ENCODE measurements at regions not wholly inside any gene's neighbourhood (a gene's known extent, or its start where the extent isn't known, plus 50 kb on each side); places are given as distances from the start of the nearest gene placed in this dataset.

- no peaks in the 10 kb centered on the region for H3K4me1 ChIP-seq (ENCODE audit: control insufficient read depth, insufficient read depth, low read length)
- no peaks in the 10 kb centered on the region for H3K27me3 ChIP-seq (ENCODE audit: control insufficient read depth, insufficient read depth, low read length)
- H3K9me3 ChIP-seq (ENCODE audit: control insufficient read depth, low read length): no peaks in the 10 kb centered on the region
These were observed 552.2 kb upstream of the FZD8 start for GRCh38 chr10:36194276-36194675.

DNA sequence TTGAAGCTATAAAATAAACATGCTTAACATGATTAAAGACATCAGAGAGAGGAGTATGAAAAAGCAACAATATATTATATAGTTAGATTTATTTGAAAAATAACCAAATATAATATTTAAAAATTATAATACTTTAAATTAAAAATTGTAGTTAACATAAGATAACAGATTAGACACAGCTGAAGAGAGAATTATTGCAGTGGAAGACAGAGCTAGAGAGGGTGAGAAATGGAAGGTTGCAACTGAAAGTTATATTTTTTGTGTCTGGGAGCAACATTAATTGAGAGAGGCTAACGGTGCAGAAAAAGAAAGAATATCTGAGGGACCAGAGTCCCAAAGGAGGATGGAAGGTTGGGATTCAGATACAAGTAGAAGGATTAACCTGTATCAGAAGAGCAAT, 548.9 kb upstream of the FZD8 start:
- Histone ChIP-seq H3K27me3 (ENCODE audit: control insufficient read depth, insufficient read depth, low read length) (no peaks in the 10 kb centered on the region), H3K36me3 (ENCODE audit: control insufficient read depth, insufficient read depth, low read length) (no peaks in the 10 kb centered on the region), H3K9me3 (ENCODE audit: control insufficient read depth, low read length) (no peaks in the 10 kb centered on the region), H3K9ac (ENCODE audit: low read length) (no peak overlapping the region), H3K4me3 (ENCODE audit: low read length) (no peak overlapping the region), H3K4me1 (ENCODE audit: control insufficient read depth, insufficient read depth, low read length) (no peaks in the 10 kb centered on the region)

More at GRCh38 chr10:36194276-36194675, 552.2 kb upstream of the FZD8 start:
- H3K36me3 ChIP-seq (ENCODE audit: control insufficient read depth, insufficient read depth, low read length): no peaks in the 10 kb centered on the region
- no peak overlapping the region for H3K9ac ChIP-seq (ENCODE audit: low read length)
- no peak overlapping the region for H3K4me3 ChIP-seq (ENCODE audit: low read length)

GRCh38 chr10:36188461-36188860, 546.4 kb upstream of the FZD8 start:
- Histone ChIP-seq H3K9me3 (ENCODE audit: control insufficient read depth, low read length) (no peaks in the 10 kb centered on the region), H3K4me3 (ENCODE audit: low read length) (no peak overlapping the region), H3K27me3 (ENCODE audit: control insufficient read depth, insufficient read depth, low read length) (no peaks in the 10 kb centered on the region), H3K36me3 (ENCODE audit: control insufficient read depth, insufficient read depth, low read length) (no peaks in the 10 kb centered on the region), H3K4me1 (ENCODE audit: control insufficient read depth, insufficient read depth, low read length) (no peaks in the 10 kb centered on the region), H3K9ac (ENCODE audit: low read length) (no peak overlapping the region)

GRCh38 chr10:36188080-36188453, 546.0 kb upstream of the FZD8 start:
- H3K9me3 ChIP-seq (ENCODE audit: control insufficient read depth, low read length): no peaks in the 10 kb centered on the region
- no peak overlapping the region for H3K4me3 ChIP-seq (ENCODE audit: low read length)
- no peaks in the 10 kb centered on the region for H3K27me3 ChIP-seq (ENCODE audit: control insufficient read depth, insufficient read depth, low read length)
- H3K4me1 ChIP-seq (ENCODE audit: control insufficient read depth, insufficient read depth, low read length): no peaks in the 10 kb centered on the region
- no peak overlapping the region for H3K9ac ChIP-seq (ENCODE audit: low read length)
- H3K36me3 ChIP-seq (ENCODE audit: control insufficient read depth, insufficient read depth, low read length): no peaks in the 10 kb centered on the region

- no peaks in the 10 kb centered on the region for H3K4me1 ChIP-seq (ENCODE audit: control insufficient read depth, insufficient read depth, low read length)
- H3K9me3 ChIP-seq (ENCODE audit: control insufficient read depth, low read length): no peaks in the 10 kb centered on the region
- no peaks in the 10 kb centered on the region for H3K27me3 ChIP-seq (ENCODE audit: control insufficient read depth, insufficient read depth, low read length)
- H3K9ac ChIP-seq (ENCODE audit: low read length): no peak overlapping the region
- H3K36me3 ChIP-seq (ENCODE audit: control insufficient read depth, insufficient read depth, low read length): no peaks in the 10 kb centered on the region
- H3K4me3 ChIP-seq (ENCODE audit: low read length): no peak overlapping the region
These were observed 545.4 kb upstream of the FZD8 start for GRCh38 chr10:36187380-36188079.

- Histone ChIP-seq H3K4me1 (ENCODE audit: control insufficient read depth, insufficient read depth, low read length) (no peaks in the 10 kb centered on the region), H3K27me3 (ENCODE audit: control insufficient read depth, insufficient read depth, low read length) (no peaks in the 10 kb centered on the region), H3K9ac (ENCODE audit: low read length) (no peak overlapping the region), H3K9me3 (ENCODE audit: control insufficient read depth, low read length) (no peaks in the 10 kb centered on the region), H3K4me3 (ENCODE audit: low read length) (no peak overlapping the region), H3K36me3 (ENCODE audit: control insufficient read depth, insufficient read depth, low read length) (no peaks in the 10 kb centered on the region)
These were observed 543.0 kb upstream of the FZD8 start for GRCh38 chr10:36185097-36185496.

GRCh38 chr10:36183726-36184125, 541.6 kb upstream of the FZD8 start:
- H3K36me3 ChIP-seq (ENCODE audit: control insufficient read depth, insufficient read depth, low read length): no peaks in the 10 kb centered on the region
- no peak overlapping the region for H3K9ac ChIP-seq (ENCODE audit: low read length)
- no peaks in the 10 kb centered on the region for H3K9me3 ChIP-seq (ENCODE audit: control insufficient read depth, low read length)
- no peaks in the 10 kb centered on the region for H3K4me1 ChIP-seq (ENCODE audit: control insufficient read depth, insufficient read depth, low read length)
- no peak overlapping the region for H3K4me3 ChIP-seq (ENCODE audit: low read length)
- H3K27me3 ChIP-seq (ENCODE audit: control insufficient read depth, insufficient read depth, low read length): no peaks in the 10 kb centered on the region

GRCh38 chr10:36183056-36183455, 541.0 kb upstream of the FZD8 start:
- Histone ChIP-seq H3K27me3 (ENCODE audit: control insufficient read depth, insufficient read depth, low read length) (no peaks in the 10 kb centered on the region), H3K9ac (ENCODE audit: low read length) (no peak overlapping the region), H3K4me1 (ENCODE audit: control insufficient read depth, insufficient read depth, low read length) (no peaks in the 10 kb centered on the region), H3K36me3 (ENCODE audit: control insufficient read depth, insufficient read depth, low read length) (no peaks in the 10 kb centered on the region), H3K9me3 (ENCODE audit: control insufficient read depth, low read length) (no peaks in the 10 kb centered on the region), H3K4me3 (ENCODE audit: low read length) (no peak overlapping the region)

- Histone ChIP-seq H3K4me3 (ENCODE audit: low read length) (no peak overlapping the region), H3K9me3 (ENCODE audit: control insufficient read depth, low read length) (no peaks in the 10 kb centered on the region), H3K4me1 (ENCODE audit: control insufficient read depth, insufficient read depth, low read length) (no peaks in the 10 kb centered on the region), H3K9ac (ENCODE audit: low read length) (no peak overlapping the region), H3K36me3 (ENCODE audit: control insufficient read depth, insufficient read depth, low read length) (no peaks in the 10 kb centered on the region), H3K27me3 (ENCODE audit: control insufficient read depth, insufficient read depth, low read length) (no peaks in the 10 kb centered on the region)
These were observed 540.5 kb upstream of the FZD8 start for GRCh38 chr10:36182606-36183005.

- no peak overlapping the region for H3K4me3 ChIP-seq (ENCODE audit: low read length)
- no peaks in the 10 kb centered on the region for H3K27me3 ChIP-seq (ENCODE audit: control insufficient read depth, insufficient read depth, low read length)
- no peaks in the 10 kb centered on the region for H3K36me3 ChIP-seq (ENCODE audit: control insufficient read depth, insufficient read depth, low read length)
- H3K4me1 ChIP-seq (ENCODE audit: control insufficient read depth, insufficient read depth, low read length): no peaks in the 10 kb centered on the region
- no peaks in the 10 kb centered on the region for H3K9me3 ChIP-seq (ENCODE audit: control insufficient read depth, low read length)
- no peak overlapping the region for H3K9ac ChIP-seq (ENCODE audit: low read length)
These were observed 540.1 kb upstream of the FZD8 start for GRCh38 chr10:36182179-36182566.

DNA sequence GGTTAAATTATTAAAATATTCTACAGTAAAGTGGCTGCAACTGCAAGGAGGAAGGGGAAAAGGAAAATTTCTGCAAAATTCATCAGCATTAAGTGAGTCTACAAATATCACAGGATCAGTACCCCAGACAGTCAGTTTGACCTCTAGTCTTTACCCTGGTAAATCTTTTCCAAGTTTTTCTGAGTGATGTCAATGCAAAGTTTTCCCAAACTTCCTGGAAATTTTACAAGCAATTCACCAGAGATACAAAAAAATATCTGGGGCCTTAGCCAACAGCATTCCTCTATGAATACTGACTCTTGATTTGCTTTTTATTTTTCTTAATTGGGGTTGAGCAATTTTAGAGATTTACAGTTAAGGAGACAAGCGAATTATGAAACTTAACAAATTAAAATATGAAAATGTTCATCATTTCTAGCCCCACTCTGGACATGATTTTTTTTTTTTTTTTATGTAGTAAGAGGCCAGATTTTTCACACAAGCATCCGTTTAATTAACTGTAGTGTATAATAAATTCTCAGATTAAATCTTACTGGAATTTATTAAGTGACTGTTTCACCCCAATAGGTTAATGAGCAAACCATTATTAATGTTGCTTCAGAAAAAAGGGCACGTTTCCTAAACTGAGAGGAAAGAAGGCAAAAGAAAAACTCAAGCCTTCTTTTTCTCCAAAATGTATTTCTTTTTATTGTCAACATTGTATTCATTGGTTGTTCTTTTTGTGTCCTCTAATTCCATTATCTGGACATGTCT, 539.5 kb upstream of the FZD8 start:
- H3K9me3 ChIP-seq (ENCODE audit: control insufficient read depth, low read length): no peaks in the 10 kb centered on the region
- no peak overlapping the region for H3K4me3 ChIP-seq (ENCODE audit: low read length)
- no peaks in the 10 kb centered on the region for H3K36me3 ChIP-seq (ENCODE audit: control insufficient read depth, insufficient read depth, low read length)
- no peaks in the 10 kb centered on the region for H3K4me1 ChIP-seq (ENCODE audit: control insufficient read depth, insufficient read depth, low read length)
- no peak overlapping the region for H3K9ac ChIP-seq (ENCODE audit: low read length)
- no peaks in the 10 kb centered on the region for H3K27me3 ChIP-seq (ENCODE audit: control insufficient read depth, insufficient read depth, low read length)

- Histone ChIP-seq H3K9me3 (ENCODE audit: control insufficient read depth, low read length) (no peaks in the 10 kb centered on the region), H3K36me3 (ENCODE audit: control insufficient read depth, insufficient read depth, low read length) (no peaks in the 10 kb centered on the region), H3K9ac (ENCODE audit: low read length) (no peak overlapping the region), H3K4me1 (ENCODE audit: control insufficient read depth, insufficient read depth, low read length) (no peaks in the 10 kb centered on the region), H3K4me3 (ENCODE audit: low read length) (no peak overlapping the region), H3K27me3 (ENCODE audit: control insufficient read depth, insufficient read depth, low read length) (no peaks in the 10 kb centered on the region)
These were observed 536.5 kb upstream of the FZD8 start for GRCh38 chr10:36178616-36179015.
